Tibial nerve (tissue), 4 donors: ENCODE measurements at regions not wholly inside any gene's neighbourhood (a gene's known extent, or its start where the extent isn't known, plus 50 kb on each side); places are given as distances from the start of the nearest gene placed in this dataset.

Source experiments
- CTCF ChIP-seq, 5 experiments: fragments of 200-600 bp in 3 of 5; fragments of 450-650 bp in 2 of 5; sonication (generic) in 3 of 5; IDR thresholded peaks; one replicate each; pipeline ENCODE4 v1.5.1; 2016 to 2019; ENCODE audit warnings: antibody characterized with exemption in 5 of 5, mild to moderate bottlenecking in 3 of 5, moderate library complexity in 2 of 5
- EP300 ChIP-seq, 2 donors: sonication (generic); formaldehyde crosslinking; IDR thresholded peaks; one replicate each; pipeline ENCODE4 v1.6.1; 2017; ENCODE audit warnings: antibody characterized with exemption in 2 of 2, mild to moderate bottlenecking in 1 of 2
- POLR2A ChIP-seq, 2 donors: fragments of 450-650 bp; IDR thresholded peaks; one replicate each; pipeline ENCODE4 v1.6.1; 2017; ENCODE audit warnings: antibody characterized with exemption in 2 of 2, mild to moderate bottlenecking in 2 of 2, moderate library complexity in 2 of 2

- no peak for TF ChIP-seq CTCF (IDR thresholded peaks at IDR 0.05)
- no peak for TF ChIP-seq POLR2A (IDR thresholded peaks at IDR 0.05)
- TF ChIP-seq EP300 (IDR thresholded peaks at IDR 0.05), result no peak
Measured at GRCh38 chr6:155701342-155701741, 245.7 kb upstream of the NOX3 start.
